ENCODE measurements at regions not wholly inside any gene's neighbourhood (a gene's known extent, or its start where the extent isn't known, plus 50 kb on each side); places are given as distances from the start of the nearest gene placed in this dataset.

- TF ChIP-seq EZH2 (IDR thresholded peaks at IDR 0.05; ENCODE audit: borderline replicate concordance, low read depth, low read length, severe bottlenecking) (no peak), POLR2A (IDR thresholded peaks at IDR 0.05; ENCODE audit: low read depth, low read length) (no peak), FOS (IDR thresholded peaks at IDR 0.05; ENCODE audit: borderline replicate concordance, insufficient read depth, low read length) (no peak)
- Histone ChIP-seq H3K4me3 (replicated peaks in 1 of 3; ENCODE audit: insufficient read depth in 1 of 3, low read depth in 1 of 3, low read length in 3 of 3) (no peak overlapping the region), H3K4me1 (ENCODE audit: control insufficient read depth, extremely low read depth, insufficient read depth, low read length) (no peaks in the 10 kb centered on the region), H3K36me3 (ENCODE audit: control insufficient read depth in 2 of 2, extremely low read depth in 1 of 2, insufficient read depth in 2 of 2, low read length in 2 of 2) (no peaks in the 10 kb centered on the region), H3K27me3 (ENCODE audit: control insufficient read depth in 2 of 2, insufficient read depth in 2 of 2, low read length in 2 of 2) (peaks cover 4 to 17% of the 10 kb centered on the region in 2 experiments), H3K79me2 (ENCODE audit: control insufficient read depth, insufficient read depth, low read length) (no peaks in the 10 kb centered on the region), H3K9ac (replicated peaks; ENCODE audit: extremely low read depth, insufficient read depth, low read length) (no peak overlapping the region), H3K4me2 (ENCODE audit: insufficient read depth, low read length) (no peak overlapping the region), H4K20me1 (replicated peaks; ENCODE audit: control insufficient read depth, extremely low read depth, insufficient read depth, low read length) (no peaks in the 10 kb centered on the region), H2AFZ (ENCODE audit: low read depth, low read length) (no peak overlapping the region), H3K27ac (ENCODE audit: insufficient read depth, low read depth, low read length) (no peak overlapping the region), H3K9me1 (replicated peaks; ENCODE audit: control insufficient read depth, extremely low read depth, insufficient read depth, low read length) (no peaks in the 10 kb centered on the region), H3K9me3 (replicated peaks; ENCODE audit: control insufficient read depth, insufficient read depth, low read length) (no peaks in the 10 kb centered on the region)
- no TSS peak for BruUV-seq (replicated peaks)
- intact Hi-C loops (cut with micrococcal nuclease) (no loop called here), dilution Hi-C loops (cut with MboI; ENCODE audit: extremely low pct_ligation_motif_present, low sequenced_read_pairs) (no loop called here)
- FAIRE-seq (no peak), DNase-seq (ENCODE audit: low read depth, low spot score) (no peak)
- POLR2A ChIA-PET = no interaction called here
- CTCF ChIA-PET = no interaction called here
Observed at GRCh38 chr5:61652916-61653315, 320.9 kb downstream of the ZSWIM6 start.

- intact Hi-C loops (cut with micrococcal nuclease) = no loop called here
- Histone ChIP-seq H3K27me3 (ENCODE audit: control insufficient read depth in 2 of 2, insufficient read depth in 2 of 2, low read length in 2 of 2) (peaks cover 4 to 16% of the 10 kb centered on the region in 2 experiments), H3K27ac (ENCODE audit: insufficient read depth, low read depth, low read length) (no peak overlapping the region), H2AFZ (ENCODE audit: low read depth, low read length) (no peak overlapping the region), H3K4me3 (replicated peaks in 1 of 3; ENCODE audit: insufficient read depth in 1 of 3, low read depth in 1 of 3, low read length in 3 of 3) (no peak overlapping the region), H3K36me3 (ENCODE audit: control insufficient read depth in 2 of 2, extremely low read depth in 1 of 2, insufficient read depth in 2 of 2, low read length in 2 of 2) (no peaks in the 10 kb centered on the region), H3K4me2 (ENCODE audit: insufficient read depth, low read length) (no peak overlapping the region), H3K9me1 (replicated peaks; ENCODE audit: control insufficient read depth, extremely low read depth, insufficient read depth, low read length) (no peaks in the 10 kb centered on the region), H3K79me2 (ENCODE audit: control insufficient read depth, insufficient read depth, low read length) (no peaks in the 10 kb centered on the region), H3K9me3 (replicated peaks; ENCODE audit: control insufficient read depth, insufficient read depth, low read length) (no peaks in the 10 kb centered on the region), H4K20me1 (replicated peaks; ENCODE audit: control insufficient read depth, extremely low read depth, insufficient read depth, low read length) (no peaks in the 10 kb centered on the region), H3K9ac (replicated peaks; ENCODE audit: extremely low read depth, insufficient read depth, low read length) (no peak overlapping the region), H3K4me1 (ENCODE audit: control insufficient read depth, extremely low read depth, insufficient read depth, low read length) (no peaks in the 10 kb centered on the region)
- ChIA-PET CTCF (interaction anchor here (1.2 kb wide), 1 partner anchor 54 kb away, joined by 3 read pairs; no protein-coding TSS in a partner anchor), POLR2A (no interaction called here)
- FAIRE-seq (no peak), DNase-seq (ENCODE audit: low read depth, low spot score) (no peak)
- BruUV-seq (replicated peaks) = no TSS peak
- no peak for TF ChIP-seq GATA2 (IDR thresholded peaks at IDR 0.05; ENCODE audit: insufficient read depth, insufficient read length, low read depth, low read length)
- no peak for TF ChIP-seq MAX (IDR thresholded peaks at IDR 0.05; ENCODE audit: insufficient read depth, insufficient read length)
- TF ChIP-seq MYC (IDR thresholded peaks at IDR 0.05; ENCODE audit: low read depth, low read length) = no peak
- TF ChIP-seq POLR2A (IDR thresholded peaks at IDR 0.05; ENCODE audit: low read depth, low read length) = no peak
- TF ChIP-seq FOS (IDR thresholded peaks at IDR 0.05; ENCODE audit: borderline replicate concordance, insufficient read depth, low read length) = no peak
- TF ChIP-seq POLR2AphosphoS5 (IDR thresholded peaks at IDR 0.05; ENCODE audit: insufficient read depth, low read depth, low read length) = no peak
- TF ChIP-seq JUN (IDR thresholded peaks at IDR 0.05; ENCODE audit: borderline replicate concordance, insufficient read depth, insufficient read length, low read depth) = no peak
- TF ChIP-seq EZH2 (IDR thresholded peaks at IDR 0.05; ENCODE audit: borderline replicate concordance, low read depth, low read length, severe bottlenecking) = no peak
- TF ChIP-seq, protein P1, sequence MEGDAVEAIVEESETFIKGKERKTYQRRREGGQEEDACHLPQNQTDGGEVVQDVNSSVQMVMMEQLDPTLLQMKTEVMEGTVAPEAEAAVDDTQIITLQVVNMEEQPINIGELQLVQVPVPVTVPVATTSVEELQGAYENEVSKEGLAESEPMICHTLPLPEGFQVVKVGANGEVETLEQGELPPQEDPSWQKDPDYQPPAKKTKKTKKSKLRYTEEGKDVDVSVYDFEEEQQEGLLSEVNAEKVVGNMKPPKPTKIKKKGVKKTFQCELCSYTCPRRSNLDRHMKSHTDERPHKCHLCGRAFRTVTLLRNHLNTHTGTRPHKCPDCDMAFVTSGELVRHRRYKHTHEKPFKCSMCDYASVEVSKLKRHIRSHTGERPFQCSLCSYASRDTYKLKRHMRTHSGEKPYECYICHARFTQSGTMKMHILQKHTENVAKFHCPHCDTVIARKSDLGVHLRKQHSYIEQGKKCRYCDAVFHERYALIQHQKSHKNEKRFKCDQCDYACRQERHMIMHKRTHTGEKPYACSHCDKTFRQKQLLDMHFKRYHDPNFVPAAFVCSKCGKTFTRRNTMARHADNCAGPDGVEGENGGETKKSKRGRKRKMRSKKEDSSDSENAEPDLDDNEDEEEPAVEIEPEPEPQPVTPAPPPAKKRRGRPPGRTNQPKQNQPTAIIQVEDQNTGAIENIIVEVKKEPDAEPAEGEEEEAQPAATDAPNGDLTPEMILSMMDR (IDR thresholded peaks at IDR 0.05; ENCODE audit: extremely low read depth in 1 of 2, insufficient read depth in 1 of 2, low read depth in 1 of 2, low read length in 2 of 2) = no peak
- dilution Hi-C loops (cut with MboI; ENCODE audit: extremely low pct_ligation_motif_present, low sequenced_read_pairs) = no loop called here
Observed at GRCh38 chr5:61653807-61654580, 321.9 kb downstream of the ZSWIM6 start.
